ENCODE measurements at regions not wholly inside any gene's neighbourhood (a gene's known extent, or its start where the extent isn't known, plus 50 kb on each side); places are given as distances from the start of the nearest gene placed in this dataset.

DNA sequence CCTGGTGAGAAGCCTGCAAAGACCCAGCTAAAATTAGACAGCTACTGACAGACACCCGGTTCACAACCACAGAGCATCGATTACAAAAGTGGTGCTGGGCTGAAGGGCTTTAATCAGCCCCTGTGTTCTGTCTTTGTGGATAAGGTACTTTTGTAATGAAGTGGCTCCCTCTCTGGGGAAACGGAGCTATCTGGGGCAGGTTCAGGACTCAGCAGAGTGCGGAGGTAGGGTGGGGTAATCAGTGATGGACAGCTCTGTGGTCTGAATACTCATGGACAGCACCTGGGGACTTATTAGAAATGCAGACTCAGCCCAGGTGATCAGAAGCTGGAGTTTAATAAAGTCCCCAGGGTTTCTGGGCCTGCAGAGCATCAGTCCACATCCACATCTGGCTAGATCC lies 152.0 kb downstream of the MATN1 start:
- TF ChIP-seq, protein P1, sequence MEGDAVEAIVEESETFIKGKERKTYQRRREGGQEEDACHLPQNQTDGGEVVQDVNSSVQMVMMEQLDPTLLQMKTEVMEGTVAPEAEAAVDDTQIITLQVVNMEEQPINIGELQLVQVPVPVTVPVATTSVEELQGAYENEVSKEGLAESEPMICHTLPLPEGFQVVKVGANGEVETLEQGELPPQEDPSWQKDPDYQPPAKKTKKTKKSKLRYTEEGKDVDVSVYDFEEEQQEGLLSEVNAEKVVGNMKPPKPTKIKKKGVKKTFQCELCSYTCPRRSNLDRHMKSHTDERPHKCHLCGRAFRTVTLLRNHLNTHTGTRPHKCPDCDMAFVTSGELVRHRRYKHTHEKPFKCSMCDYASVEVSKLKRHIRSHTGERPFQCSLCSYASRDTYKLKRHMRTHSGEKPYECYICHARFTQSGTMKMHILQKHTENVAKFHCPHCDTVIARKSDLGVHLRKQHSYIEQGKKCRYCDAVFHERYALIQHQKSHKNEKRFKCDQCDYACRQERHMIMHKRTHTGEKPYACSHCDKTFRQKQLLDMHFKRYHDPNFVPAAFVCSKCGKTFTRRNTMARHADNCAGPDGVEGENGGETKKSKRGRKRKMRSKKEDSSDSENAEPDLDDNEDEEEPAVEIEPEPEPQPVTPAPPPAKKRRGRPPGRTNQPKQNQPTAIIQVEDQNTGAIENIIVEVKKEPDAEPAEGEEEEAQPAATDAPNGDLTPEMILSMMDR (IDR thresholded peaks at IDR 0.05 in 8 of 11, conservative IDR thresholded peaks at IDR 0.05 in 3 of 11) = no peak
- no peak for TF ChIP-seq POLR2AphosphoS5 (IDR thresholded peaks at IDR 0.05)

Data from spleen (tissue), 7 donors.